Dedifferentiated amniotic fluid mesenchymal stem cell (primary cell): ENCODE measurements at regions not wholly inside any gene's neighbourhood (a gene's known extent, or its start where the extent isn't known, plus 50 kb on each side); places are given as distances from the start of the nearest gene placed in this dataset.
"Not testable (repeated sequence)": the region's sequence is repeated elsewhere in the genome, so short reads cannot be mapped to it uniquely, and the experiment has no call there.

Experiments
- DNase-seq: peaks from one replicate; pipeline ENCODE4 v3.0.0-alpha.2; 2016; ENCODE audit errors: extremely low spot score

DNA sequence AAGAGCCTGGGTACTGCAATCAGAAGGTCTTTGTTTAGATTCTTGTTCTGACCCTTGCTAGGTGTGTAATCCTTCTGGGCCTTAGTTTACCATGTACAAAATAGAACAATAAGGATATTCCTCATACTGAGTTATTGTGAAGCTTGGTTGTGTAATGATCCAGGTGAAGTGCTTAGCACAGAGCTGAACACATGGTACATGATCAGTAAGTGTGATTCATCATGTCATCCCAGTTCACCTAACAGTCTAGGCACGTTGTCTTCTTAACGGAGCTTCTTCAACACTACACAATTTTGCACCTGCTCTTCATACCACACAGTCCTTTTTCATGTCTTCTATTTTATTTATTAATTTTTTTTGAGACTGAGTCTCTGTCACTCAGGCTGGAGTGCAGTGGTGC lies 234.3 kb upstream of the TENM4 start:
- no peak for DNase-seq

- DNase-seq = no peak
These were observed 232.0 kb upstream of the TENM4 start for GRCh38 chr11:79672786-79673185.

- no peak for DNase-seq
These were observed 230.6 kb upstream of the TENM4 start for GRCh38 chr11:79671401-79671800.

DNA sequence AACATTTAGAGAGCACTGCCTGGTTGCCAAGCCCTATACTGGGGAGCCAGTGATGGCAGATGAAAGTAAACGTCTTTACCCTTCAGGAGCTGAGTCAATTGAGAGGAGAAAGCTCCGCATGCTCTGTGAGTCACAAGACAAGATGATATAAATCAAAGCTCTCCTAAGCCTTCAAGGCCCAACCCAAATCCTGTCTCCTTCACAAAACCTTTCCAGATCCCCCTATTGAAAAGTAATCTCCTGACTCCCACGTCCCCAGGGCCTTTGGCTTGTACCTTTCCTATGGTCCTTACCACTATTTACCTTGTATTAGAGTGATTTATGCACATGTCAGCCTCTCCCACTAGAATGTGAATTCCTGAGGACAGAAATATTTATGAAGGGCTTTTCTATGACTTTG lies 230.1 kb upstream of the TENM4 start:
- DNase-seq = no peak

GRCh38 chr11:79668575-79668974 lies 227.7 kb upstream of the TENM4 start:
- DNase-seq = no peak

GRCh38 chr11:79667380-79667779 lies 226.6 kb upstream of the TENM4 start:
- DNase-seq = no peak

DNA sequence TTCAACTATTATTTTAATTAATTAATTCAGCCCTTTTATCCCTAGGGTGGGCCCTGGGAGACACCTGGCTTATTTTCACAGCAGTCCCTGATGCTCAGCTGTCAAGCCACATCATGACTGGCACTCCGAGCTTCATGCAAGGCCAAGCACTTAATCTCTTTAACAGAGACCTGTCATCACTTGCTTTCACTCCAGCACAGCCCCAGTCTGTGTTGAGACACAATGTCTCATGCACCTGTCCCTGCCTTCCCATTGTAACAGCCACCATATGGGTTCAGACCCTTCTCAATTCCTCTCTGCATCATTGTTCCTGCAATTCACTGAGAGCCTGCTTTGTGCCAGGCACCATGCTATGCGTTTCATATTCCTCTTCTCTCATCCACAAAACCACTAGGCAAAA lies 222.2 kb upstream of the TENM4 start:
- no peak for DNase-seq

DNA sequence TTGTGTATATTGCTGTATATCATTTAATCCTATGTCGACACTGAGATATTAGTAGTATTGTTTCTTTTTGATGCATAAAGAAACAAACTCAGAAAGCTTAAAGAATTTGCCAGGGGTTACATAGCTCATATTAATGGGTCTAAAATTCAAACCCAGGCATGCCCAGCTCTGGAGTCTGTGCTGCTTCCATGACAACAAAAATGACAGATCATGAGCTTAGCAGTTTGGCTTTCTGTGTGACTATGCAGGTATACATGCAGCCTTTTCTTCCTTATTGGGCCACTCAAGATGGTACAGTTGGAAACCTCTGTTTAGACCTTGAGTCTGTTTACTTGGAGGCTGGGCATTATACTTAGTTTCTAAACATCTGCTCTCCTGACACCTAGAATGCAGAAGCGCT lies 220.5 kb upstream of the TENM4 start:
- no peak for DNase-seq

DNA sequence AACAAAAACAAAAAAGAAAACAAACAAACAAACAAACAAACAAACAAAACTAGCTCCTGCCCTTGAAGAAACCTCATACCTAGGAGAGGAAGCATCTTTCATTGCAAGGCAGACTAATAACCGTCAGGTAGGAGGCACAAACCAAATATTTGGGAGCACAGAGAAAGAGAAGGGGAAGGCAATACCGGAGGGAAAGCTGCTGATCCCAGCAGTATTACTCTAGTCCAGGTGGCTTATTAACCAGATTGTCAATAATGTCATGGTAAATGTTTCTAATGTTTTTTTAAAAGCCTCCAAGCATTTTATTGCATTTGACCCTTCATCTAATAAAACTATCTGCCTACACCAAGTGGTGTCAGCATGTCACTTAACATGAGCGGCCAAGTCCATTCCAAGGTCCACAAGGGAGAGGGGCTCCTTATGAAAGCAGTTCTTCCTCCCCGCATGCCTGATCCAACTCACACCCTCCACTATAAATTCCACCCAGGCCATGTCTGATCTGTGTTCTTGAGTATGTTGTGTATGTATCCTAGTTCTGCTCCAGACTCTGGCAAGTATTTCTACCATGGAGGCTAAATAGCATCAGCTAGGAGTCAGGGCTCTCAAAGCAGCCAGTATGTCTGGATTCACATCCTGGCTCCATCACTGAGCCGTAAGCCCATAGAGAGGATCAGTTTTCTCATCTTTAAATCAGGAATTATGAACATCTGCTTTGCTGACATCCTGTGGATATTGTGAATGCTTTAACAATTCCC lies 208.1 kb upstream of the TENM4 start:
- DNase-seq = no peak

GRCh38 chr11:79637219-79637618 lies 196.4 kb upstream of the TENM4 start:
- no peak for DNase-seq

GRCh38 chr11:79634905-79635304 lies 194.1 kb upstream of the TENM4 start:
- no peak for DNase-seq

DNA sequence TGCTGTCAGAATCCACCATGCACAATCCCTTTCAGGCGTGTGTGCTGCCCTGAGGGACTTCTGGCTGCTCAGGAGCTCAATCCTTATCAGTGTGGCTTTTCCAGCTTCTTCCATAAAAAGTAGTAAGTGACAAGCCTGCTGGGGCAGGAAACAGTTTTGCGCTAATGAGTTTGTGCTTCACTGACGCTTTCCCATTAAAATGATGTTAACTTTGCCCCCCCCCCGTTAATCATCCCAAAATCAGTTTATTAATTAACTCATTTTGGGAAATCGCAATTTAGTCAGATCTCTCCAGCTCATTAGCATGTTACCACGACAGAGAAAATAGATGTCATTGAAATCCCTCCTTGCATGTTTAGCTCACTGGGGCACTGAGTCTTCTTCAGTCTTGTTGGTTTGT lies 186.5 kb upstream of the TENM4 start:
- no peak for DNase-seq

DNA sequence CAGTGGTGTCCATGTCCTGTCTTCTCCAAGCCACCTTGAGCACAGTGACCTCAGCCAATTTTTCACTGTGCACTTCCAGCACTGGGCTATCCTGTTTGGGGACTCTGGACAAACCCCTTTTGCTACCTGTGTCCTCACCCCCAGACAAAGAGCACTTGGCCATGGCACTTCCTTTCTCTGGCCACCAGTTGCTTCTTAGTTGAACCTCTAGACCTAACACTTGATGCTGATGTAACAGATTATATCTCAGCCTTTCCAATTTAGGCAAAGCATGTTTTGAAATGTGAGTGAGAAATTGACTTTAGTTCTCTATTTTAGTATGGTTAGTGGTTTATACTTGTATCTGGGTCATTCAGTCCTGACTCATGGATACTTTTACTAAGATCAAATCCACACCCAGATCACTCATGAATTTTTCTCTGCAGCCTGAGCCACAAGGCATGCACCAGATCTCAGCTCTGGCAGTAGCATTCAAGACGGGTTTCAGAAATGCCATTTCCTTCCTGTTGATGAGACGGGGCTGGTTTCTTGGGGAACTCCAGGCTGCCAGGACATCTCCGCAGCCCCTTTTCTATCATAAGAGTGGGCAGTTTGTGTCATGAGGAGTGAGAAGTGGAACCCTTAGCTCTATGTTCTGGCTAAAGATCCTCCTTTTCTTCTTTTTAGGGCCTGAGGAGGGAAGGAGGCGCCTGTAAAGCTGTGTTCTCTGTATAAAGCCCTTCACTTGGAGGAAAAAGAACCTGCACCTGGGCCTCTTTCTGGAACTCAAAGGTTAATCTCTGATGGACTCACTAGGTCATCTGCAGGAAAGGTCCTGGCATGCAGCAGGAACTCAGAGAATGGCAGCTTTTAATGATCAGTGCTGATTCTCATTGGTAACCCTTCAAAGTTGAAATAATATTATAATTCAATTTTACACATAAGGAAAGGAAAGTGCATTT lies 185.6 kb upstream of the TENM4 start:
- DNase-seq = peak; percentile 28

- DNase-seq = no peak
These were observed 182.5 kb upstream of the TENM4 start for GRCh38 chr11:79623375-79623774.

- DNase-seq = no peak
These were observed 176.7 kb upstream of the TENM4 start for GRCh38 chr11:79617561-79617960.

GRCh38 chr11:79616392-79616851 lies 175.6 kb upstream of the TENM4 start:
- no peak for DNase-seq

GRCh38 chr11:79615425-79615824 lies 174.6 kb upstream of the TENM4 start:
- DNase-seq = no peak

- DNase-seq = no peak
These were observed 169.8 kb upstream of the TENM4 start for GRCh38 chr11:79610678-79611077.

DNA sequence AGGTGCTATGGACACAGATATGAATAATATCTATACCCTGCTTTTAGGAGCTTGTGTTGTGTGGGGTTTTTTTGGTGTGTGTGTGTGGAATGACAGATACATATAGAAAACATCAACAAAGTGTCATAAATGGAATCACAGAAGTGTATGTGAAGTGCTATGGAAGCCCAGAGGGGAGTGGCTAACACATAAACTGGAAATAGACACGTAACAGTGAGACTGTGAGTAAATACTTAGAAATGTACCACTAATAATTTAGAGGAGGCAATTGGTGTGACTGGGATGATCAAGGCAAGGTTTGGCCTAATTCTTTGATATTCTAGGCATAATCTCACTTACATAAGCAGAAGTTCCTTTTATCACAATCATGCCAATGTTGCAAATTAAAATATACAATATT lies 169.3 kb upstream of the TENM4 start:
- DNase-seq = no peak

GRCh38 chr11:79609511-79609910 lies 168.7 kb upstream of the TENM4 start:
- no peak for DNase-seq

DNA sequence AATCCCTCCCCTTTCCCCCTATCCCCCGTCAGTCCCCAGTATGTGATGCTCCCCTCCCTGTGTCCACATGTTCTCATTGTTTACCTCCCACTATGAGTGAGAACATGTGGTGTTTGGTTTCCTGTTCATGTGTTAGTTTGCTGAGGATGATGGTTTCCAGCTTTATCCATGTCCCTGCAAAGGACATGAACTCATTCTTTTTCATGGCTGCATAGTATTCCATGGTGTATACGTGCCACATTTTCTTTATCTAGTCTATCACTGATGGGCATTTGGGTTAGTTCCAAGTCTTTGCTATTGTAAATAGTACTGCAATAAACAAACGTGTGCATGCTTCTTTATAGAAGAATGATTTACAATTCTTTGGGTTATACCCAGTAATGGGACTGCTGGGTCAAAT lies 165.6 kb upstream of the TENM4 start:
- DNase-seq = not testable (repeated sequence)

GRCh38 chr11:79600711-79601110 lies 159.9 kb upstream of the TENM4 start:
- DNase-seq = no peak

GRCh38 chr11:79594834-79595233 lies 154.0 kb upstream of the TENM4 start:
- DNase-seq = no peak
